SK-N-SH (cell line): ENCODE measurements at regions not wholly inside any gene's neighbourhood (a gene's known extent, or its start where the extent isn't known, plus 50 kb on each side); places are given as distances from the start of the nearest gene placed in this dataset.

Experiments used
- CTCF ChIA-PET: fragments of 300-600, 350-600 bp; formaldehyde crosslinking; extraction: SDS; loops from one replicate; lab custom pipeline; 2021; lab: Yijun Ruan, JAX
- POLR2A ChIA-PET: fragments of 350-600 bp; sonication (Branson Sonifier 250); formaldehyde crosslinking; extraction: SDS; loops from one replicate; lab custom pipeline; 2020; ENCODE audit warnings: antibody characterized with exemption, inconsistent platforms; lab: Yijun Ruan, JAX
- DNase-seq: peaks from one replicate; pipeline ENCODE4 v3.0.0; 2012
- H2AFZ ChIP-seq: fragments of 200-600 bp; sonication (generic); 2 replicates; pipeline ENCODE4 v1.8.1; 2016; ENCODE audit warnings: antibody characterized with exemption, mild to moderate bottlenecking, low read depth
- H3F3A ChIP-seq: fragments of 200-600 bp; sonication (generic); replicated peaks from 2 replicates; pipeline ENCODE3; 2016; ENCODE audit warnings: antibody characterized with exemption, mild to moderate bottlenecking; ENCODE audit not compliant: insufficient read depth
- H3K27ac ChIP-seq, 2 experiments: fragments of 200-500 bp in 1 of 2; fragments of 200-600 bp in 1 of 2; sonication (Bioruptor generic) in 1 of 2; sonication (generic), shearing (Covaris generic) in 1 of 2; 2 replicates each; pipeline versions ENCODE4 v1.5.1 to v1.6.1; 2014 to 2016; ENCODE audit warnings: low read depth in 2 of 2, inconsistent platforms in 1 of 2, low read length in 1 of 2, mild to moderate bottlenecking in 1 of 2, mixed read lengths in 1 of 2
- H3K27me3 ChIP-seq: fragments of 200-600 bp; sonication (generic), shearing (Covaris generic); 2 replicates; pipeline ENCODE4 v1.6.1; 2016; ENCODE audit warnings: mixed run types; ENCODE audit not compliant: insufficient read depth
- H3K36me3 ChIP-seq, 2 experiments: fragments of 200-500 bp in 1 of 2; fragments of 200-600 bp in 1 of 2; sonication (Bioruptor generic) in 1 of 2; sonication (generic) in 1 of 2; replicated peaks in 1 of 2; 2 replicates each; pipeline versions ENCODE3 to v1.5.1; 2014 to 2016; ENCODE audit warnings: low read length in 1 of 2, mild to moderate bottlenecking in 1 of 2; ENCODE audit not compliant: insufficient read depth in 2 of 2, control insufficient read depth in 1 of 2
- H3K4me1 ChIP-seq, 2 experiments: fragments of 200-500 bp in 1 of 2; fragments of 200-600 bp in 1 of 2; sonication (Bioruptor generic) in 1 of 2; sonication (generic), shearing (Covaris generic) in 1 of 2; 2 replicates each; pipeline versions ENCODE4 v1.5.1 to v1.6.1; 2014 to 2016; ENCODE audit warnings: low read depth in 1 of 2, low read length in 1 of 2, mixed run types in 1 of 2; ENCODE audit not compliant: insufficient read depth in 2 of 2, control insufficient read depth in 1 of 2
- H3K4me2 ChIP-seq: fragments of 200-600 bp; sonication (generic), shearing (Covaris generic); 2 replicates; pipeline ENCODE4 v1.6.1; 2017; ENCODE audit warnings: mixed run types
- H3K4me3 ChIP-seq, 2 experiments: fragments of 200-500 bp in 1 of 2; fragments of 200-600 bp in 1 of 2; sonication (Bioruptor generic) in 1 of 2; sonication (generic), shearing (Covaris generic) in 1 of 2; 2 replicates each; pipeline versions ENCODE4 v1.5.1 to v1.8.1; 2014 to 2016; ENCODE audit warnings: low read depth in 2 of 2, inconsistent platforms in 1 of 2, low read length in 1 of 2, mild to moderate bottlenecking in 1 of 2, mixed read lengths in 1 of 2, moderate library complexity in 1 of 2
- H3K79me2 ChIP-seq: fragments of 200-600 bp; sonication (generic); 2 replicates; pipeline ENCODE4 v1.8.1; 2017; ENCODE audit warnings: mild to moderate bottlenecking; ENCODE audit not compliant: insufficient read depth
- H3K9ac ChIP-seq: fragments of 200-600 bp; sonication (generic); 2 replicates; pipeline ENCODE4 v1.6.1; 2017; ENCODE audit warnings: mixed run types
- H3K9me2 ChIP-seq: fragments of 200-600 bp; sonication (generic); 2 replicates; pipeline ENCODE4 v1.6.1; 2017; ENCODE audit warnings: mixed run types
- H3K9me3 ChIP-seq: fragments of 200-600 bp; sonication (generic); 2 replicates; pipeline ENCODE4 v1.6.1; 2017; ENCODE audit warnings: mixed run types, mild to moderate bottlenecking, moderate library complexity
- H4K20me1 ChIP-seq: fragments of 200-600 bp; sonication (generic); 2 replicates; pipeline ENCODE4 v1.6.1; 2017; ENCODE audit warnings: mild to moderate bottlenecking, mixed run types; ENCODE audit not compliant: insufficient read depth
- CHD2 ChIP-seq: fragments of 150-350 bp; IDR thresholded peaks from 2 replicates; pipeline ENCODE4 v1.6.1; 2018; ENCODE audit warnings: low read length; ENCODE audit not compliant: partially characterized antibody
- ELF1 ChIP-seq: IDR thresholded peaks from 2 replicates; pipeline ENCODE4 v1.4.0; 2012
- EZH2phosphoT487 ChIP-seq: fragments of 200-600 bp; sonication (generic); IDR thresholded peaks from 2 replicates; pipeline ENCODE4 v1.6.1; 2017; ENCODE audit warnings: low read depth, mixed run types, mild to moderate bottlenecking, antibody characterized with exemption, moderate library complexity, borderline replicate concordance
- FOSL2 ChIP-seq: IDR thresholded peaks from 2 replicates; pipeline ENCODE4 v1.4.0; 2012; ENCODE audit warnings: low read depth, mild to moderate bottlenecking, moderate library complexity, borderline replicate concordance
- FOXJ3 ChIP-seq: sonication (generic); formaldehyde crosslinking; IDR thresholded peaks from 2 replicates; pipeline ENCODE4 v1.5.1; 2020; ENCODE audit warnings: mild to moderate bottlenecking, missing genetic modification reagents
- FOXM1 ChIP-seq: IDR thresholded peaks from 2 replicates; pipeline ENCODE4 v1.4.0; 2012; ENCODE audit warnings: low read depth, mild to moderate bottlenecking
- GABPA ChIP-seq: IDR thresholded peaks from 2 replicates; pipeline ENCODE4 v1.4.0; 2012; ENCODE audit warnings: low read depth, mild to moderate bottlenecking
- GATA2 ChIP-seq: sonication (generic); formaldehyde crosslinking; IDR thresholded peaks from 2 replicates; pipeline ENCODE4 v1.5.0; 2020; ENCODE audit warnings: mild to moderate bottlenecking, missing genetic modification reagents
- JUND ChIP-seq: IDR thresholded peaks from 2 replicates; pipeline ENCODE4 v1.4.0; 2012
- MXI1 ChIP-seq: IDR thresholded peaks from 2 replicates; pipeline ENCODE4 v1.6.1; 2012; ENCODE audit warnings: mild to moderate bottlenecking, low read depth, low read length, improper control_type of control experiment
- NFIC ChIP-seq: IDR thresholded peaks from 2 replicates; pipeline ENCODE4 v1.4.0; 2012; ENCODE audit warnings: borderline replicate concordance
- PBX3 ChIP-seq: IDR thresholded peaks from 2 replicates; pipeline ENCODE4; 2012
- RAD21 ChIP-seq: IDR thresholded peaks from 2 replicates; pipeline ENCODE4 v1.6.1; 2012; ENCODE audit warnings: mild to moderate bottlenecking, low read length
- REST ChIP-seq: IDR thresholded peaks from 2 replicates; pipeline ENCODE4 v1.6.1; 2012; ENCODE audit warnings: mild to moderate bottlenecking, low read depth, low read length, moderate library complexity
- RFX5 ChIP-seq: IDR thresholded peaks from 2 replicates; pipeline ENCODE4 v1.6.1; 2012; ENCODE audit warnings: mild to moderate bottlenecking, improper control_type of control experiment, low read length
- SMC3 ChIP-seq: IDR thresholded peaks from 2 replicates; pipeline ENCODE4 v1.6.1; 2012; ENCODE audit warnings: low read depth, low read length, improper control_type of control experiment
- TEAD4 ChIP-seq: IDR thresholded peaks from 2 replicates; pipeline ENCODE4 v1.4.0; 2012; ENCODE audit warnings: mild to moderate bottlenecking, borderline replicate concordance; ENCODE audit not compliant: insufficient read depth
- YY1 ChIP-seq: IDR thresholded peaks from 2 replicates; pipeline ENCODE4 v1.4.0; 2012; ENCODE audit warnings: low read depth, mild to moderate bottlenecking
- WGBS: methylation state at CpG from one replicate; pipeline ENCODE4 v1.1.6; 2017; ENCODE audit warnings: low lambda C conversion rate; 5-methylcytosine and 5-hydroxymethylcytosine counted together
- TF ChIP-seq, protein P1 (sequence below): fragments of 200-600 bp; sonication (generic); IDR thresholded peaks from 2 replicates; pipeline ENCODE4 v1.6.1; 2017; ENCODE audit warnings: antibody characterized with exemption, mild to moderate bottlenecking, moderate library complexity
- TF ChIP-seq, protein P2 (sequence below): IDR thresholded peaks from 2 replicates; pipeline ENCODE4 v1.4.0; 2012; ENCODE audit warnings: low read depth

DNA sequence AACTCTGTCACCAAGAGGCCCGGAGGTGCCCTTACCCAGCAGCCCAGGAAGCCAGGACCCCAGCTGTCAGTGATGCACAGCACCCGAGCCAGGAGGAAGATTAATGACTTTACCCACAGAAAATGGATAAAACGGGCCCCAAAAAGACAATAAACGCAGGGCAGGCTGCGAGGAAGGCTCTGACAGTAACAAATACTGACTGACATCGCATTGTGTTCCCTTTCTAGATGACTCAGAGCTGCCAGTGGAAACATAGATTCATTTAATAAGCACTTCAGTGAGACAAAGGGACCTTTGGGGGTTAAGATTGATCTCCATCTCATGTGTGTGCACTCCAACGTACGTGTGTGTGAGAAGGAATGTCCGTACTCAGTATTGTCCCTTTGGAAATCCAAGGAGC lies 225.3 kb upstream of the PPP2R3A start:
- H3K36me3 ChIP-seq = no peaks in the 10 kb centered on the region
- ChIA-PET POLR2A (no interaction called here), CTCF (no interaction called here)
- H3F3A ChIP-seq = no peaks in the 10 kb centered on the region
- H3K79me2 ChIP-seq = no peaks in the 10 kb centered on the region
- no peaks in the 10 kb centered on the region for H3K9me3 ChIP-seq
- H2AFZ ChIP-seq = no peak overlapping the region
- TF ChIP-seq FOXJ3 (CRISPR knock-in tag) (no peak), TEAD4 (no peak), SMC3 (no peak), PBX3 (no peak), YY1 (no peak), FOSL2 (no peak), FOXM1 (no peak), NFIC (no peak), RAD21 (no peak), REST (no peak), EZH2phosphoT487 (no peak), CHD2 (no peak), GATA2 (CRISPR knock-in tag) (no peak), GABPA (no peak), ELF1 (no peak), RFX5 (no peak), JUND (no peak), MXI1 (no peak)
- TF ChIP-seq, protein P1, sequence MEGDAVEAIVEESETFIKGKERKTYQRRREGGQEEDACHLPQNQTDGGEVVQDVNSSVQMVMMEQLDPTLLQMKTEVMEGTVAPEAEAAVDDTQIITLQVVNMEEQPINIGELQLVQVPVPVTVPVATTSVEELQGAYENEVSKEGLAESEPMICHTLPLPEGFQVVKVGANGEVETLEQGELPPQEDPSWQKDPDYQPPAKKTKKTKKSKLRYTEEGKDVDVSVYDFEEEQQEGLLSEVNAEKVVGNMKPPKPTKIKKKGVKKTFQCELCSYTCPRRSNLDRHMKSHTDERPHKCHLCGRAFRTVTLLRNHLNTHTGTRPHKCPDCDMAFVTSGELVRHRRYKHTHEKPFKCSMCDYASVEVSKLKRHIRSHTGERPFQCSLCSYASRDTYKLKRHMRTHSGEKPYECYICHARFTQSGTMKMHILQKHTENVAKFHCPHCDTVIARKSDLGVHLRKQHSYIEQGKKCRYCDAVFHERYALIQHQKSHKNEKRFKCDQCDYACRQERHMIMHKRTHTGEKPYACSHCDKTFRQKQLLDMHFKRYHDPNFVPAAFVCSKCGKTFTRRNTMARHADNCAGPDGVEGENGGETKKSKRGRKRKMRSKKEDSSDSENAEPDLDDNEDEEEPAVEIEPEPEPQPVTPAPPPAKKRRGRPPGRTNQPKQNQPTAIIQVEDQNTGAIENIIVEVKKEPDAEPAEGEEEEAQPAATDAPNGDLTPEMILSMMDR = no peak
- TF ChIP-seq, protein P2, sequence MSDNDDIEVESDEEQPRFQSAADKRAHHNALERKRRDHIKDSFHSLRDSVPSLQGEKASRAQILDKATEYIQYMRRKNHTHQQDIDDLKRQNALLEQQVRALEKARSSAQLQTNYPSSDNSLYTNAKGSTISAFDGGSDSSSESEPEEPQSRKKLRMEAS = no peak
- H3K27me3 ChIP-seq = no peaks in the 10 kb centered on the region
- 20% methylated on average over 9 of the region's 9 CpGs for WGBS
- H3K9me2 ChIP-seq = no peaks in the 10 kb centered on the region
- no peak overlapping the region for H3K9ac ChIP-seq
- no peaks in the 10 kb centered on the region for H4K20me1 ChIP-seq
- no peaks in the 10 kb centered on the region for H3K4me1 ChIP-seq
- H3K27ac ChIP-seq = no peak overlapping the region
- DNase-seq = no peak
- no peak overlapping the region for H3K4me3 ChIP-seq
- no peak overlapping the region for H3K4me2 ChIP-seq
